GM12865 (cell line): ENCODE measurements at regions not wholly inside any gene's neighbourhood (a gene's known extent, or its start where the extent isn't known, plus 50 kb on each side); places are given as distances from the start of the nearest gene placed in this dataset.

Source experiments
- DNase-seq: peaks from one replicate; pipeline ENCODE4 v3.0.0; 2010; ENCODE audit warnings: low read depth
- H3K4me3 ChIP-seq: 2 replicates; pipeline ENCODE4 v1.5.1; 2011; ENCODE audit warnings: mild to moderate bottlenecking, low read depth, low read length, control low read depth
- TF ChIP-seq, protein P1 (sequence below): IDR thresholded peaks from 2 replicates; pipeline ENCODE4 v1.5.1; 2011; ENCODE audit warnings: low read length, control low read depth, low read depth, inconsistent platforms; ENCODE audit not compliant: insufficient read depth; ENCODE audit errors: missing control alignments

DNA sequence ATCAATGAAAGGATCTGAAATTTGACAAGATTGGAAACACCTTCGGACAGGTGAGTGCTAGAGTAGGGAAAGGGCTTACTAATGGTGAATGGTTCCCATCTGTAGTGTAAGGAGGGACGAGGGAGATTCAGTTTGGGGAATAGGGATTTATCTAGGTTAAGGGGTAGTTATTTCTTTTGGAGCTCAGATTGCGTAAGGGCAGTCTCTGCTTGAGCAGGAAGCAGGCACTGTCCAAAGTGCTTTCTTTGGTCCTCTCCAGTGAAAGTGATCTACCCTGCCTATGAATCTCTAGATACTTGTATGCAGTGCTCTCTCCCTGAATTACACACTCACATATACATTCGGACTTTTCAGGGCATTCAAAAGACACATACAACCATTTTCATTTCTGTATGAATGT, 272.9 kb upstream of the FIGN start:
- no peak for DNase-seq
- TF ChIP-seq, protein P1, sequence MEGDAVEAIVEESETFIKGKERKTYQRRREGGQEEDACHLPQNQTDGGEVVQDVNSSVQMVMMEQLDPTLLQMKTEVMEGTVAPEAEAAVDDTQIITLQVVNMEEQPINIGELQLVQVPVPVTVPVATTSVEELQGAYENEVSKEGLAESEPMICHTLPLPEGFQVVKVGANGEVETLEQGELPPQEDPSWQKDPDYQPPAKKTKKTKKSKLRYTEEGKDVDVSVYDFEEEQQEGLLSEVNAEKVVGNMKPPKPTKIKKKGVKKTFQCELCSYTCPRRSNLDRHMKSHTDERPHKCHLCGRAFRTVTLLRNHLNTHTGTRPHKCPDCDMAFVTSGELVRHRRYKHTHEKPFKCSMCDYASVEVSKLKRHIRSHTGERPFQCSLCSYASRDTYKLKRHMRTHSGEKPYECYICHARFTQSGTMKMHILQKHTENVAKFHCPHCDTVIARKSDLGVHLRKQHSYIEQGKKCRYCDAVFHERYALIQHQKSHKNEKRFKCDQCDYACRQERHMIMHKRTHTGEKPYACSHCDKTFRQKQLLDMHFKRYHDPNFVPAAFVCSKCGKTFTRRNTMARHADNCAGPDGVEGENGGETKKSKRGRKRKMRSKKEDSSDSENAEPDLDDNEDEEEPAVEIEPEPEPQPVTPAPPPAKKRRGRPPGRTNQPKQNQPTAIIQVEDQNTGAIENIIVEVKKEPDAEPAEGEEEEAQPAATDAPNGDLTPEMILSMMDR: no peak
- H3K4me3 ChIP-seq: no peak overlapping the region

DNA sequence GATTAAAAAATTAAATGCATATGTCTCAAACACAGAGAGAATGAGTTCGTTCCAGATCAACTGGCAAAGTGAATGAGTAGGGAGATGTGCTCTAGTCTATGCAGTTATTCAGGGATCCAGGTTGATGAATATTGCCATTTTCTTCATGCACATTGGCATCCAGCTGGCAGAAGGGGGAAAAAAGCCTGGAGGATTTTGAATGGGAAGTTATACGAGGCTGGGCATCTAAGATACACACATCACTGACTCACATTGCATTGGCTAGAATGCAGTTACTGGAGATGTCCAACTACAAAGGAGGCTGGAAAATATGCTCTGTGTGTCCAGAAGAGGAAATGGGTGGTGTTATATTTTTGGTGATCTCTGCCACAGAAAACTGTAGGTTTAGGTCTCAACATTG, 270.9 kb upstream of the FIGN start:
- no peak for DNase-seq
- TF ChIP-seq, protein P1: no peak
- H3K4me3 ChIP-seq: no peak overlapping the region

DNA sequence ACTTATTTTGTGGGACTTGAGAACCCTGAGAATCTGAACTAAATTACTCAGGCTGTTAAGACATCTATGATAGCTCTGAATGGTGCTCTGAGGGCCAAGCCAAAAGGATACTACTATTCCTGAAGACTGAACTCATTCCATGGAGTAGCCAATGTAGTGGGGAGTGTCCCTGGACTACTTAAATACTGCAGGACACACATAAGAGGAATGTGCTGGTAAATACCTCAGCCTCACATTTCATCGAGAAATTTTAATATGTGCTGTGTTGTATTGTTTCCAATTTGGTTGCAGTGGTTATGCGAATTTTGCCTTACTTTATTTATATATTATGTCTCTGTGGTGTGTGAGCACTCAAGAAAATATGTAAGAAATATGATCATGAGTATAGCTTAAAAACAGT, 264.4 kb upstream of the FIGN start:
- TF ChIP-seq, protein P1: no peak
- no peak for DNase-seq
- H3K4me3 ChIP-seq: no peak overlapping the region

DNA sequence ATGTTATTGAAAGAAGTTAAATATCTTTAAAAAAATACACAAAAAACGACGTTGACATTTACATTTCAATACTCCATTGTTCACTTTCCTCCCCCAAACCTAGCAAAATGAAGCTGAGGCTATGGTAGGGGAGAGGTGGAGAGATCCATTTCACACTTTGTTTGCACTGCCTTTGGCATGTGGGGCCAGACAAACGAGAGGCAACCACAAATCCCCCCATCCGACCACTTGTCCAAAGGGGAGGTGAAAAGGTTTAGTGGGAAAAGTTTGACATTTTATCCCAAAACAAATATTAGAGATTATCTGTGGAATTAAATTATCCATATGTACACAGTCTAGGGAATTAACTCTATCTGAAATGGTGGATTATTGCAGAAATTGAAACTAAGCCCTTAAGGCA, 261.7 kb upstream of the FIGN start:
- TF ChIP-seq, protein P1: no peak
- no peak for DNase-seq
- no peak overlapping the region for H3K4me3 ChIP-seq

DNA sequence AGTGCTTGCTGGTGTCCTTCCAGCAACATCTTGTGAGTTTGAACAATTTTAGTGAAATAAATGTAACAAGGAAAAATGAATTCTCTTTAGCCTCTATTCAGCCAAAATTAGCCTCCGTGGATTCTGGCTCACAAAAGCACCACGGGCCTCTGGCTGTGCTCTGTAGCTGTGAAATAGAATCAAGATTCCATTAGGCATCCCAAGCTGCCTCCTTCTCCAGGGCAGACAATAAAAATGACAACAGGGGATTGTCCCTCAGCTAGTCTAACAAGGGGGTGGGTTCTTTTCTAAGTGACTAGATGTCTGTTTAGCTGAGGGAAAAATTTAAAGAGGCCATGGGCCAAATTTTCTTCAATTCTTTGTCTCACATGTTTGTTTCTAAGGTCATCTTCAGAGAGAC, 254.7 kb upstream of the FIGN start:
- TF ChIP-seq, protein P1: no peak
- DNase-seq: no peak

DNA sequence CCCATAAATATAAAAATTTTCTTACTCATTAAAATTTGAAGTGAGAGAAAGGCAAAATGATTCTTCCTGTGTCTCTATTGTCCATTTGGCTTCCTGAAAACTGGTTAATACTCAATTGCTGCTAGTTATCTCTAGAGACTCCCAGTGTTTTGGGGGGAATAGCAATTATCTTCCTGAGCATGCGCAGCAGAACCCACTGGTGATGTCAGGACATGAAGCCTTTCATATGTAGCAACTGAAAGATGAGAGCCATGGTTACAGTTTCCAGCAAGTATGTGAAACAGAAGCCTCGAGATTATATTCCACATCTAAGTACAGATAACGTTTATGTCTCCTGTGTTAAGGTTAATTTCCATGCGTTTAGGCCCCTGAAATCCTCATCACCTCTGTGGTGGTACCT, 254.3 kb upstream of the FIGN start:
- TF ChIP-seq, protein P1: no peak
- no peak for DNase-seq
- no peak overlapping the region for H3K4me3 ChIP-seq

More for the DNA sequence above, 254.7 kb upstream of the FIGN start:
- no peak overlapping the region for H3K4me3 ChIP-seq

DNA sequence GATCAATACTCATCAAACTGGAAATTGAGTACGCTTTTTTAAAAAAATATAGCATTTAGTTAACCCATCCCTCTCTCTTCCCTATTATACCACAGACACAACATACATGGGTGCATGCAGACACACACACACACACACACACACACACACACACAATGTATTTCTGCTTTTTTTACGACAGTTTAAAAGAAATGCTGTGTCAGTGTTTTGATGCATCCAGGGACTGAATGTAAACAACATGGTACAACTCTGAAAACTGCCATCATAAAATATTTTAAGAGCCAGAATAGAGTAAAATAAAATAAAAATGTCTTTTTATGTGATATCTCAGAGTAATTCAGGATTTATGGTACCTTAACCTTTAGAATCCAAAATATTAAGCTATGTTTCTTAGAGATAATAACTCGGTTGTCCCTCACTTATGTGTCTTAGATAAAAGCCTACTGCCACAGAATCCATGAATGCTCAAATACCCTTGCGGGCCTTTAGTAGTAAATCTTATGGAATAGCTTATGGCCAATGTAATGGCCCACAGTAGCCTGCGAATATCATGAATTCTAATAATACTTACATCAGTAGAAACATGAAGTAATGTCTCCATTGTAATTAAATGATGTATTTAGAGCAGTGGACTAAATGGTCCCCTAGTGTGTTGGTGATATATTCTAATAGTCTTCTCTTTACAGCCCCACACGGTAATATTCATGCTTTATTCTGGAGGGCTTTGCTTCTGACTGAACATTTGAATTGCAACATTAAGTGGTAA, 251.6 kb upstream of the FIGN start:
- TF ChIP-seq, protein P1: no peak
- H3K4me3 ChIP-seq: no peak overlapping the region
- DNase-seq: no peak
